Stimulated activated CD8-positive, alpha-beta memory T cell treated with anti-CD3 and anti-CD28 coated beads, Interleukin-12 subunit alpha, Interleukin-12 subunit beta, amount 100 ng/mL, for 1 hour (primary cell): ENCODE measurements at regions not wholly inside any gene's neighbourhood (a gene's known extent, or its start where the extent isn't known, plus 50 kb on each side); places are given as distances from the start of the nearest gene placed in this dataset.

Experiments
- DNase-seq: peaks from one replicate; pipeline ENCODE4 v3.0.0-alpha.2; 2020; ENCODE audit warnings: low read depth

- no peak for DNase-seq
These were observed 297.2 kb upstream of the PLXNA2 start for GRCh38 chr1:208541225-208541855.

GRCh38 chr1:208542309-208542708, 298.1 kb upstream of the PLXNA2 start:
- DNase-seq: no peak

GRCh38 chr1:208544053-208544452, 299.9 kb upstream of the PLXNA2 start:
- DNase-seq: no peak

- DNase-seq: no peak
These were observed 300.6 kb upstream of the PLXNA2 start for GRCh38 chr1:208544794-208545193.

- DNase-seq: no peak
These were observed 306.8 kb upstream of the PLXNA2 start for GRCh38 chr1:208551024-208551423.

- DNase-seq: no peak
These were observed 307.6 kb upstream of the PLXNA2 start for GRCh38 chr1:208551633-208552320.

GRCh38 chr1:208552928-208553327, 308.7 kb upstream of the PLXNA2 start:
- DNase-seq: no peak

GRCh38 chr1:208556461-208556860, 312.3 kb upstream of the PLXNA2 start:
- no peak for DNase-seq

GRCh38 chr1:208557046-208557722, 313.0 kb upstream of the PLXNA2 start:
- no peak for DNase-seq

- DNase-seq: no peak
These were observed 313.5 kb upstream of the PLXNA2 start for GRCh38 chr1:208557723-208558094.

GRCh38 chr1:208559597-208560329, 315.6 kb upstream of the PLXNA2 start:
- no peak for DNase-seq

GRCh38 chr1:208562151-208562960, 318.2 kb upstream of the PLXNA2 start:
- no peak for DNase-seq

- DNase-seq: no peak
These were observed 320.3 kb upstream of the PLXNA2 start for GRCh38 chr1:208564466-208564865.

GRCh38 chr1:208565756-208566440, 321.7 kb upstream of the PLXNA2 start:
- DNase-seq: no peak

GRCh38 chr1:208569181-208569580, 325.0 kb upstream of the PLXNA2 start:
- no peak for DNase-seq

- DNase-seq: no peak
These were observed 326.2 kb upstream of the PLXNA2 start for GRCh38 chr1:208570362-208570761.

GRCh38 chr1:208576425-208576824, 332.2 kb upstream of the PLXNA2 start:
- DNase-seq: no peak

GRCh38 chr1:208577381-208577905, 333.3 kb upstream of the PLXNA2 start:
- DNase-seq: no peak

- DNase-seq: no peak
These were observed 337.0 kb upstream of the PLXNA2 start for GRCh38 chr1:208581209-208581608.

- DNase-seq: no peak
These were observed 337.5 kb upstream of the PLXNA2 start for GRCh38 chr1:208581667-208582066.

- no peak for DNase-seq
These were observed 340.1 kb upstream of the PLXNA2 start for GRCh38 chr1:208584167-208584755.
